ENCODE measurements at regions not wholly inside any gene's neighbourhood (a gene's known extent, or its start where the extent isn't known, plus 50 kb on each side); places are given as distances from the start of the nearest gene placed in this dataset.
"Not testable (repeated sequence)": the region's sequence is repeated elsewhere in the genome, so short reads cannot be mapped to it uniquely, and the experiment has no call there.

DNA sequence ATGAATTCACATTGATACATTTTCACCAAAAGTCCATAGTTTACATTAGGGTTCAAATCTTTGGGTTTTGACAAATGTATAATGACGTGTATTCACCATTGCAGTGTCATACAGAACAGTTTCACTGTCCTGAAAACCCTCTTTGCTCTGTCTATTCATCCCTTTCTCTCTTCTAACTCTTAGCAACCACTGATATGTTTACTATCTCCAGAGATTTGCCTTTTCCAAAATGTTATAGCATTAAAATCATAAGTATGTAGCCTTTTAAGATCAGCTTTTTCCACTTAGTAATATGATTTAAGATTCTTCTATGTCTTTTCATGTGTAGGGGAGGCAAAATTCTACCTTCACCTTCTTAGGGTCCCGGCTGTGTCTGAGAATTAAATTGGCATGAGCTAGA lies 203.8 kb downstream of the TPRG1 start:
- no peak for DNase-seq

- DNase-seq: no peak
Observed at GRCh38 chr3:189383630-189384029, 211.9 kb downstream of the TPRG1 start.

- not testable (repeated sequence) for DNase-seq
Observed at GRCh38 chr3:189385880-189386279, 214.1 kb downstream of the TPRG1 start.

DNA sequence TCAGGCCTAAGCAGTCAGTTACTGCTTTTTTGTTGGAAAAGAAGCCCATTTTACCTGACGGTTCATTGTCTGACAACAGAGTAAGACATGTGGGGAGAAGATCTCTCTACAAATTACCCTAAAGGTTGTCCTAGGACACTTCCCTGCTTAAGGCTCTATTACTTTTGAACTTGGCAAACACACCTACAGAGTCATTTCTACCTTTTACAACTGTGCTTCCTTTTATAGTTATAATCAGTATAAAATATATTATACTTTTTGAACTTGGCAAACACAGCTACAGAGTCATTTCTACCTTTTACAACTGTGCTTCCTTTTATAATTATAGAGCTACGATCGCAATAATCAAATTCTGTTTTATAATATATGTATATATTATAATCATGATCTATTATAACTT lies 215.0 kb downstream of the TPRG1 start:
- no peak for DNase-seq

DNA sequence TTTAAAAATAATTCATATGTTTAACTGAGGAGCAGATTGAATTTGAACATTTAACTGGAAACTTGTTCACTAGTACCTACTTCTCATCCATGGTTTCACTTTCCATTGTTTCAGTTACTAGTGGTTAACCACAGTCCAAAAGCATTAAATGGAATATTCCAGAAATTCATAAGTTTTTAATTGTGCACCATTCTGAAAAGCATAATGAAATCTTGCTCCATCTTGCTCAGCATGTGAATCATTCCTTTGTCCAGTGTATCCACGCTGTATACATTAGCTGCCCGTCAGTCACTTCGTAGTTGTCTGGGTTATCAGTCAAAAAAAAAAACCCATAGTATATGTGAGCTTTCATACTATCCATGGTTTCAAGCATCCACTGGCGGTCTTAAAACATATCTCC lies 217.6 kb downstream of the TPRG1 start:
- no peak for DNase-seq

- no peak for DNase-seq
Observed at GRCh38 chr3:189393598-189393997, 221.8 kb downstream of the TPRG1 start.

DNA sequence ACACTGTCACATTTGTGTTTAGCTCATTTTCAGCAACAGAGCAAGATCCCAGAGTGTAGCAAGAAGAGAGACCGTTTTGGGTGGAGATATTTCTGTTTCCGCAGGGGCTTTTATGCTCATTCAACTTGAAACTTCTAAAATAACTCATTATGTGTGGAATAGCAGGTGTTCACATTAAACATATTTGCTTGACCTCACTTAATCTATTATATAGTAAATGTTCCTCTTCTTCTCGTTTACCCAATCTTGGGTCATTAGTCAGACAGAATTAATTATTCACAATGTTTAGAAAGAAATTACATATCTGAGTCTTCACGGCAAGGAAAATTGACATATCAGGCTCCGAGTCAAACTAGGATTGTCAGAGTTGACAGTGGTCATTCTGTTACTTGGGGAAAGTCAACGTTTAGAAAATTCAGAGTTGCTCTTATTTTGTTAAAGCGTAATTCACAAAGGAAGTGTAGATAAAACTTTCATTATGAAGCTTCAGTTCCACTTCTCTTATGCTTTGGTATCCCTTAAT lies 222.9 kb downstream of the TPRG1 start:
- no peak for DNase-seq

DNA sequence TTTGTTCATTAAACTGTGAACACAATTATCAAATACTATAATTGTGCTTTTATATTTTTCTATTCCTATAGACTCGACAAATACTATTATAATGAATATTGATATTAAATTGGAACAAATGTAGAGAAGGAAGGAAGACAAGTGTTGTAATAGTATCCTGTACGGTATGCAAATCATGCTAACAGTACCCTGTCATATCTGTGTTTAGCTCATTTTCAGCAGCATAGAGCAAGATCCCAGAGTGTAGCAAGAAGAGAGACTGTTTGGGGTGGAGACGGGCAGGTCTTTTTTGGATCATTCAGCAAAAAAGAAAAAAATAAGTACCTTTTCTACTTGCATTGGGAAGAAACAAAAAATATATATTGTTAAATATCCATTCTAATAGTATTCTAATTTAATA lies 224.1 kb downstream of the TPRG1 start:
- no peak for DNase-seq

- no peak for DNase-seq
Observed at GRCh38 chr3:189398656-189399055, 226.9 kb downstream of the TPRG1 start.

- no peak for DNase-seq
Observed at GRCh38 chr3:189401196-189401595, 229.4 kb downstream of the TPRG1 start.

DNA sequence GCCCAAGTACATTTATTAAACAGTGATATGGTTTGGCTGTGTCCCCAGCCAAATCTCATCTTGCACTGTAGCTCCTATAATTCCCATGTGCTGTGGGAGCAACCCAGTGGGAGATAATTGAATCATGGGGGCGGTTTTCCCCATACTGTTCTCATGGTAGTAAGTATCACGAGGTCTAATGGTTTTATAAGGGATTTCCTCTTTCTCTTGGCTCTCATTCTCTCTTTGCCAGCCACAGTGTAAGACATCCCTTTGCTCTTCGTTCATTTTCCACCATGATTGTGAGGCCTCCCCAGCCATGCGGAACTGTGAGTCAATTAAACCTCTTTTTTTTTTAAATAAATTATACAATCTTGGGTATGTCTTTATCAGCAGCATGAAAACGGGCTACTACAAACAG lies 228.0 kb upstream of the TP63 start:
- no peak for DNase-seq

GRCh38 chr3:189404024-189404423 lies 227.2 kb upstream of the TP63 start:
- DNase-seq: no peak

- DNase-seq: no peak
Observed at GRCh38 chr3:189404797-189405484, 226.2 kb upstream of the TP63 start.

- DNase-seq: no peak
Observed at GRCh38 chr3:189406148-189406547, 225.0 kb upstream of the TP63 start.

- no peak for DNase-seq
Observed at GRCh38 chr3:189410522-189410921, 220.7 kb upstream of the TP63 start.

DNA sequence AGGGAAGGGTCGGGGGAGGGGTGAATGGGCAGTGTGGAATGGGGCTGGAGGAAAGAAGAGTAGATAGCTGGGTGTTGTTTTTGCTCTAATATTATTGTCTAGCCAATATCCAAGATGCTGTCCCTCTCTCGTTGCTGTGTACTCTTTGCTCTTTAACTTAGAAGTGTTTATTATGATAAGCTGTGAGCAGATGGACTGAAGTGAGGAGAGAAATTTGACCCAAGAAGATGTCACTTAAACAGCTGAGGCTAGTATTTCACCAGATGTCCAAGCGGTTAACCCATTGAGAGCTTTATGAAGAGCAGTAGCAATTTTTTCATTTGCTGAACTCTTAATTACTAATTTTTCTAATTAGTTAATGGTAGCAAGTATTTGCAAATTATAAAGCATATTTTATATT lies 212.2 kb upstream of the TP63 start:
- no peak for DNase-seq

- DNase-seq: no peak
Observed at GRCh38 chr3:189419683-189420082, 211.5 kb upstream of the TP63 start.

DNA sequence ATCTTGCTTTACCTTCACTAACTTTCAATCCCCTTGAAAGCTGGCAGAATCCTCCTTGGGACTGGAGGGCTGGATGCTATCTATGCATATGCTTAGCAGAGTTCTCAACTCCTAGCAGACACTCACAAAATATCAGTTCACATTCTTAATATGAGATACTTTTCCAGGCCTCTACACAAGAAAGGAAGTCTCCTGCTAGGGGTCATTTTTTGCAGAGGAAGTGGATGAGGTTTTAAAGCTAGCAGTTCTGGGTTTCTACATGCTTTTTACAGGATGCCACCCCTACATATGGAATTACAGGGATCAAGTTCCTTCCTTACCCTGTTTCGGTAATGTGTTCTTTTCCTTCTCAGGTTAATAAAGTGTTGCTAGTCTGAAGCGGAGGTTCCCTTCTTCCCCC lies 206.3 kb upstream of the TP63 start:
- DNase-seq: no peak

DNA sequence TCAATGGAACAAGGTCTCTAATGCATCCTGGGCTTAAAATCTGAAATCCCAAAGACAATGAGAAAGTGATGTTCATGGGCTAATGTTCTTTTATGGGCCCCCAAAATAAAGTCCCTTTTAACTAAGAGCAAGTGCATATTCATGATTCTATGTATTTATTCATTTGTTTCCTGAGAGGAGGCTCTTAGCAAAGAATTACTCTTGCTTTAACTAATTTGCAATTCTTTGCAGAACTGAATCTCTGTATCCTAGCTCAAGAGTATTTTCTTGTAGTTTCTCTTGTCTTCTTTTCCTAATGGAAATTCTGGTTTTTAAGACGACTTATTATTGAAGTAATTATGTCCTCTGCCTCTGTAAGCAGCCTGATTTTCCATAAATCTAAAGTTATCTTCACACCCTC lies 202.2 kb upstream of the TP63 start:
- no peak for DNase-seq

DNA sequence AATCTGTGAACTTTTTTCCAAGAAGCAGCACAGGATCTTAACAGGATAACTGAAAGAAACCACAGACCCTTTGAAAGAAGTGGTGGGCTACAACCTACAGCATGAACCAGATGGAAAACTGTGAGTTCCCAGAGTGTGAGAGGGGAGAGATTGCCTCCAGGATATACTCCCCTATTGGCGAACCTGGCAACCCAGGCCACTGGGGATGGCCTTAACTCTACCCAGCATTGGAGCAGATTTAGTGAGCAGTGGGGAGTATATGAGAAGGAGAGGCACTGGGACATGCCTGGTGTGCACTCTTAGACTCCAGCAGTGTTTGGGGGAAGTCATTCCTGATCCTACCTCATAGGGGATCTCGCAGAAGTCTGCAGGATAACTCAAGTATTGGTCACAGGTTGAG lies 201.0 kb upstream of the TP63 start:
- DNase-seq: no peak

DNA sequence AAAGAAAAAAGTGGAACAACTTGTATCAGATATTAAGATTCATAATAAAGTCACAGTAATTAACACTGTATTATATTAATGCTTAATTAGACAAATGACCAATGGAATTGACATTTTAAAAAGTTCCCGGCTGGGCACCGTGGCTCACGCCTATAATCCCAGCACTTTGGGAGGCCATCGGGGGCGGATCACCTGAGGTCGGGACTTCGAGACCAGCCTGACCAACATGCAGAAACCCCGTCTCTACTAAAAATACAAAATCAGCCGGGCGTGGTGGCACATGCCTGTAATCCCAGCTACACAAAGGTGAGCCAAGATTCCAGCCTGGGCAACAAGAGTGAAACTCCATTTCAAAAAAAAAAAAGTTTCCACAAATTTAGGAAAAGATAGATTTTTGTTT lies 188.9 kb upstream of the TP63 start:
- DNase-seq: not testable (repeated sequence)

- DNase-seq: no peak
Observed at GRCh38 chr3:189446959-189447560, 184.1 kb upstream of the TP63 start.

- DNase-seq: no peak
Observed at GRCh38 chr3:189449084-189449483, 182.1 kb upstream of the TP63 start.

DNA sequence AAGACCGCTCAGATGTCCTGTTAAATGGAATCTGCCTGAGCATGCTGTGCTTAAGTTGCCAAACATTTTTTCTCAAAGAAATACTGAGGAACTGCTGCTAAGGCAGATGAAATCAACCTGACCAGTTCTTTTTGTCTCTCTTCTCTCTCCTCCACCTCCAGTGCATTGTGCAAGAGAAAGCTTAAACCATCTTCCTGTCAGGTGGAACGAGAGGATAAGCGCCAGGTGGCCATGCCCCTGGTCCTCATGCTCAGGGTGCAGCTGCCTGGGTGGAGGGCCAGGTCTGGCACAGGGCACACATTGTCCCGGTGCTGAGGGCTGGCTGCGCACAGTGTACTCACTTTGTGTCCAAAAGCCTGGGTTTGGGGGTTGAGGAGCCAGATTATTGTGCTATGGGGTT lies 176.2 kb upstream of the TP63 start:
- DNase-seq: no peak
